Mucosa of descending colon (tissue), 3 donors: ENCODE measurements at regions not wholly inside any gene's neighbourhood (a gene's known extent, or its start where the extent isn't known, plus 50 kb on each side); places are given as distances from the start of the nearest gene placed in this dataset.

Experiments used
- ATAC-seq: fragments of 200-7000 bp; cut with Tn5 transposase; one replicate; pipeline ENCODE4 v1.9.1; 2020; ENCODE audit warnings: mild to moderate bottlenecking, moderate library complexity
- DNase-seq, 3 donors: peaks; one replicate each; pipeline ENCODE4 v3.0.0-alpha.2; 2020
- H3K36me3 ChIP-seq: fragments of 200-600 bp; one replicate; pipeline ENCODE4 v1.8.0; 2021; ENCODE audit warnings: low read depth, mild to moderate bottlenecking
- H3K4me1 ChIP-seq: fragments of 200-600 bp; one replicate; pipeline ENCODE4 v1.8.0; 2021; ENCODE audit warnings: low read depth, mild to moderate bottlenecking
- H3K4me3 ChIP-seq: fragments of 200-600 bp; one replicate; pipeline ENCODE4 v1.8.0; 2021; ENCODE audit warnings: mild to moderate bottlenecking
- H3K9me3 ChIP-seq: fragments of 200-600 bp; one replicate; pipeline ENCODE4 v1.8.0; 2021; ENCODE audit warnings: mild to moderate bottlenecking
- intact Hi-C, 2 donors: fragments of 100-400 bp; cut with DNase I in 1 of 2; cut with micrococcal nuclease in 1 of 2; formaldehyde crosslinking; loops; one replicate each; pipeline versions ENCODE4 v1.11.0 to v1.11.1; 2022; cut with DNase I, micrococcal nuclease
- TF ChIP-seq, protein P1 (sequence below): fragments of 200-600 bp; IDR thresholded peaks from one replicate; pipeline ENCODE4 v1.8.0; 2022; ENCODE audit warnings: antibody characterized with exemption, mild to moderate bottlenecking
- donor health status: DM: no; HTN: no; CAD: no; lungs with moderate emphysema.
- donor health status: DM: no; HTN: no; CAD: no.
- donor health status: DM: no; HTN: yes; CAD: no.

DNA sequence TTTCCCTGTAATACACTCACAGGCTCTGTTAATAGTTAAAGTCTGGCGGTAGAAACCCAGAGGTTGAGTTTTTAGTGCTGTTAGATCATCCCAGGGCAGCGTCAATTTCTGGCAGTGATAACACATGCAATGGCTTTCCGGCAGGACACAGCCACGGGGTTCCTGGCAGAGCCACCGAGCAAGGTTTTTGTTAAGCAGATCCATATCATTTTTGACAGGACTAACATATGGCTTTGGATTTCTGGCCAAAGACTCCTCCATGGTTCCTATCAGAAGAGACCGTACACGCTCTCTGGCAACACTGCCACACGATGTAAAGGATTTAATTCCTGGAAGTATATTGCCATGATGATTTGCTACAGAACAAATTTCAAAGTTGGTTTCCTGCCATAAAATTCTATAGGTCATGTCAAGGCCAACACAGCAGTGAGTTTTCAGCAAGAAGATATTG is 854.3 kb downstream of the LRRTM4 start:
- no peaks in the 10 kb centered on the region for H3K9me3 ChIP-seq
- H3K36me3 ChIP-seq: no peaks in the 10 kb centered on the region
- peaks cover 12% of the 10 kb centered on the region for H3K4me1 ChIP-seq
- DNase-seq (peak in 2 of 3 donors; percentile 24 to 34), ATAC-seq (peak; percentile 63)
- no peak overlapping the region for H3K4me3 ChIP-seq
- TF ChIP-seq, protein P1, sequence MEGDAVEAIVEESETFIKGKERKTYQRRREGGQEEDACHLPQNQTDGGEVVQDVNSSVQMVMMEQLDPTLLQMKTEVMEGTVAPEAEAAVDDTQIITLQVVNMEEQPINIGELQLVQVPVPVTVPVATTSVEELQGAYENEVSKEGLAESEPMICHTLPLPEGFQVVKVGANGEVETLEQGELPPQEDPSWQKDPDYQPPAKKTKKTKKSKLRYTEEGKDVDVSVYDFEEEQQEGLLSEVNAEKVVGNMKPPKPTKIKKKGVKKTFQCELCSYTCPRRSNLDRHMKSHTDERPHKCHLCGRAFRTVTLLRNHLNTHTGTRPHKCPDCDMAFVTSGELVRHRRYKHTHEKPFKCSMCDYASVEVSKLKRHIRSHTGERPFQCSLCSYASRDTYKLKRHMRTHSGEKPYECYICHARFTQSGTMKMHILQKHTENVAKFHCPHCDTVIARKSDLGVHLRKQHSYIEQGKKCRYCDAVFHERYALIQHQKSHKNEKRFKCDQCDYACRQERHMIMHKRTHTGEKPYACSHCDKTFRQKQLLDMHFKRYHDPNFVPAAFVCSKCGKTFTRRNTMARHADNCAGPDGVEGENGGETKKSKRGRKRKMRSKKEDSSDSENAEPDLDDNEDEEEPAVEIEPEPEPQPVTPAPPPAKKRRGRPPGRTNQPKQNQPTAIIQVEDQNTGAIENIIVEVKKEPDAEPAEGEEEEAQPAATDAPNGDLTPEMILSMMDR: no peak
- intact Hi-C loops: no loop called here

DNA sequence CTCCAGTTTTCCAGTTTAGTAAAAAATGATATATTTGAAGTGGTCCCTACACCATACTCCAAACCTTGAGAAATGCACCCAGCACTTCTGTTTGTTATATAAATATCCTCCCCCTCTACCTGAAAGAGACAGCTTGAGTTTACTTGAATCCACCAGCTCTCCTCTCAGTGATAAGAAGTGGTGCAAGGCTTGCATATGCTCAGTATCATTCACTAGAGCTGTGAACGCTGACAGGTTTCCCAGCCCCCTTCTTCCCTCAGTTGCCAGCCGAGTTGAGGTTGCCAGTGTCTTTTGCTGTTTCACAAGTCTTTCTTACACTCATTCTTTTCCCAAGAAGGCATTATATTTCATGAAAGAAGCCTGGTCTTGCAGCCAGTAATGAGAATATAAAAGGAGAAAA is 880.0 kb downstream of the LRRTM4 start:
- H3K4me1 ChIP-seq: no peaks in the 10 kb centered on the region
- intact Hi-C loops: no loop called here
- DNase-seq (no peak), ATAC-seq (no peak)
- no peaks in the 10 kb centered on the region for H3K9me3 ChIP-seq
- H3K4me3 ChIP-seq: no peak overlapping the region
- TF ChIP-seq, protein P1: no peak
- no peaks in the 10 kb centered on the region for H3K36me3 ChIP-seq

DNA sequence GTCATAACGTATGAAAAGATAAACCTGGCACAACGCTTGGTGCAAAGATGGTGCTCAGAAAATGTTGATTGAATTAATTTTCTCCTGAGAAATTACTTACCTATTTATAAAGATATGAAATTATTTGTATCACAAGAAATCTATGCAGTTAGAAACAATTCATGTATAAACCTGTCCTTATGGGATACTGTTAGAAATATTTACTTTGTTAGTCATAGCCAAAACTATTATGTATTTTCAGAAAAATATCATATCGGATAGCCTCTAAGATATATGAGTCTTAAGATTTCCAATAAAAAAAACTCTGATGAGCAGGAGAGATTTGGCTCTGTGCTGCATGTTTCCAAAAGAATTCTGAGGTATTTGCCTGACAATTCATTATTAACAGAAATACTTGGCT is 880.7 kb downstream of the LRRTM4 start:
- TF ChIP-seq, protein P1: no peak
- no peak for DNase-seq
- no peak for ATAC-seq
- intact Hi-C loops: no loop called here
- Histone ChIP-seq H3K36me3 (no peaks in the 10 kb centered on the region), H3K9me3 (no peaks in the 10 kb centered on the region), H3K4me1 (no peaks in the 10 kb centered on the region), H3K4me3 (no peak overlapping the region)

DNA sequence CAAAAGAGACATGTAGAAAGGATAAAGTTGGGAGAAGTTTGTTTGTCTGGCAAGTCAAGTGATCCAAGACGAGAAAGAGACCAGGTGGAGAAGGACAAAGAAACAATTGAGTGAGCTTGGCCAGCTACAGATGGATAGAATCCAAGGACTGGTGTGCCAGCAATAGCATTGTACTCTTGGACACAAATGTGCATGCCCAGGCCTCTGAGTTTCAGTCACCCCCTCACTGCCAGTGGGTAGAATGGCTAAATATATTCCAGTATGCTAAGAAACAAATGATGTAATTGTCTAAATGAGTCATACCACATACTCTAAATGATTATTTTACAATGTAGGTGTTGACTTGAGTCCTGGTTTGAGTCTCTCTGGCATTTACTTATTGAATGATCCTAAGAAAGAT is 881.3 kb downstream of the LRRTM4 start:
- intact Hi-C loops: no loop called here
- TF ChIP-seq, protein P1: no peak
- Histone ChIP-seq H3K4me3 (no peak overlapping the region), H3K36me3 (no peaks in the 10 kb centered on the region), H3K4me1 (no peaks in the 10 kb centered on the region), H3K9me3 (no peaks in the 10 kb centered on the region)
- no peak for DNase-seq
- no peak for ATAC-seq

DNA sequence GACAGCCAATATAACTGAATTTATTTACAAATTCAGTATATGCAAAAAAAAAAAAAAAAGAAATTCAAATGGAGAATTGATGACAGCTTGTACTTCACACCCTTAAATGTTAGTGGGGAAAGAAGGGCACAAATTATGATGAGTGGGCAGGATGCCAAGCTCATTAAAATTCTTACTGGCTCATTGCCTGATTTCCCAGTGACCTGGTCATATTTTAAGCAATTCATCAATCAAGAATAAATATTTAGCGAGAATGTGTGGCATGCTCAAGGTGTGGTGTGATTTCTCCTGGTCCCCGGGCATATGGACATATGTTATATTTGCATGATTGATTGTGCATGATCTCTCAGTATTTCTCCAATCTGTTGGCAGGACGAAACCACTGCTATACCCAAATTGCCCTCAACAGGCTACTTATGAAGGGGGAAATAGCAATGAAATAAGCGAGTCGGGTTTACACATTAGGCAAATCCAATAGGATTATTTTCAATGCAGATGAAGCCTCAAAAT is 883.0 kb downstream of the LRRTM4 start:
- ATAC-seq (no peak), DNase-seq (no peak)
- Histone ChIP-seq H3K4me3 (no peak overlapping the region), H3K4me1 (no peaks in the 10 kb centered on the region), H3K9me3 (no peaks in the 10 kb centered on the region), H3K36me3 (no peaks in the 10 kb centered on the region)
- intact Hi-C loops: no loop called here
- TF ChIP-seq, protein P1: no peak
